GM10266 (cell line): ENCODE measurements at regions not wholly inside any gene's neighbourhood (a gene's known extent, or its start where the extent isn't known, plus 50 kb on each side); places are given as distances from the start of the nearest gene placed in this dataset.
"Not testable (repeated sequence)": the region's sequence is repeated elsewhere in the genome, so short reads cannot be mapped to it uniquely, and the experiment has no call there.

Experiments
- DNase-seq: peaks from one replicate; pipeline ENCODE4 v3.0.0; 2012; ENCODE audit errors: extremely low spot score
- CTCF ChIP-seq: IDR thresholded peaks from 2 replicates; pipeline ENCODE4 v1.5.1; 2012; ENCODE audit warnings: mild to moderate bottlenecking, low read depth; ENCODE audit not compliant: control insufficient read depth, insufficient read depth; ENCODE audit errors: missing control alignments

DNA sequence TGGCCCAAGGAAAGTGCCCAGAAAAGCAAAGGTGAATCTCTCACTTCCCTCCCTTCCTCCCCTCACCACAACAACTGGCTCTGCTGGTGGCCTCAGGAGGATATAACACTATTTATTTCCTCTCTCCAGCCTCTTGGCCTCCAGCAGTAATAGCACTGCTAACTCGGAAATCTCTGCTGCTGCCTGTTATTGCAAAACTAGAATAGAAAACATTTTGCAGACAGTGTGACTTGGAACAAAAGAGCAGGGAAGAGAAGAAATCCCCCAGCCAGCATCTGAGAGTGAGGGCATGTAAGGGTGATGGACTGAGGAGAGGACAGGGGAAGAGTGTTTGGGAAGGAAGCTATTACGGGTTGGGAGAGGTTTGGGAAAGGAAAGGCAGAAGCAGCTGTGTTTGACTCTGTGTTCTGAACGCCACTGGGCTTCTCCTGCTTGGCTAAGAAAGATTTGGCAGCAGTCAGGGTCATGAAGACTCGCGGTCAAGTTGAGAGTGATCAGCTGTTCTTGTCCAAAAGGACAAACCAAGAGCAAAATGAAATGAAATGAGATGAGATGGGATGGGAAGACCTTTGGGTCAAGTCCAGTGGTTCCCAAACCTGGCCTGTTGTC is 81.0 kb upstream of the SNX9 start:
- TF ChIP-seq CTCF = no peak
- DNase-seq = no peak

GRCh38 chr6:157744102-157744601 is 78.9 kb upstream of the SNX9 start:
- DNase-seq = no peak
- no peak for TF ChIP-seq CTCF

DNA sequence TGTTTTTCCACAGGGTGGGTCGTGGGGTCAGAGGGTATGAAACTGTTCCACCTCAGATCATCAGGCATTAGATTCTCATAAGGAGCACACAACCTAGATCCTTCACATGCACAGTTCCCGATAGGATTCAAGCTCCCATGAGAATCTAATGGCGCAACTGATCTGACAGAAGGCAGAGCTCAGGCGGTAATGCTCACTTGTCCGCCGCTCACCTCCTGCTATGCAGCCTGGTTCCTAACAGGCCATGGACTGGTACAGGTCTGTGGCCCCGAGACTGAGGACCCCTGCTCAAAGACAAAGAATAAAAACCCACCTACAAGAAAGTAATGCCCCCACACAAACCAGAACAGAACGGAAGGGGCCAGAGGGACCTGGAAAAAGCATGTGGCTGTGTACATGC is 76.1 kb upstream of the SNX9 start:
- DNase-seq = no peak
- TF ChIP-seq CTCF = no peak

- no peak for DNase-seq
- TF ChIP-seq CTCF = no peak
Observed at GRCh38 chr6:157747370-157747769, 75.7 kb upstream of the SNX9 start.

DNA sequence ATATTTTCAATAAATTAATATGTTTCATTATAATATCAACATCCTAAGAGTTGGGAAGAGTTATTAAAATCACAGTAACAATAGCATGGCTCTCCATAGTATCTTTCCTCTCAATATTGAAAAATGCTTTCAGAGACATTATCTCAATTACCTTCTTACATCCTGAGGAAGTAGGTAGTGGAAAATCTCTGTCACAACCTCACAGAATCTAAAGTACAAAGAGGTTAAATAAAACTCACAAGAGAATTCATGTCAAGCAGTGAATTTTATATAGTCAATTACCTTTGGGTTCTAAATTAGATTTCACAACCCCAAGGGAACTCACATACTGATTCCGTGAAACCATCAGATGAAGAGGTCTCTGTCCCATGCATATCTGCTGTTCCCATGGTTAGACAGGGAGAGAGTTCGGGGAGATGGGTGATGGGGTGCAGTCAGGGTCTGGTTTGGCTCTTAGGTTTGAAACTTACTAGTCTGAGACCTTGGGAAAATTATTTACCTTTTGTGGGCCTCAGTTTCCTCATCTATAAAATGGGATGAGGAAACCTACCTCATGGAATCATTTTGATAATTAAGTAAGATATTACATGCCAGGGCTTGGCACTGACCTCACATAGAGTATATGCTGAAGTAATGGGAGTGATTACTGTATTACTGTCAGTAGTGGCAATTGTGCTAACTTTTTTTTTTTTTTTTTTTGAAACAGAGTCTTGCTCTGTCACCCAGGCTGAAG is 74.0 kb upstream of the SNX9 start:
- TF ChIP-seq CTCF = no peak
- no peak for DNase-seq

GRCh38 chr6:157750973-157751372 is 72.1 kb upstream of the SNX9 start:
- not testable (repeated sequence) for DNase-seq

- DNase-seq = no peak
Observed at GRCh38 chr6:157751547-157752200, 71.4 kb upstream of the SNX9 start.

DNA sequence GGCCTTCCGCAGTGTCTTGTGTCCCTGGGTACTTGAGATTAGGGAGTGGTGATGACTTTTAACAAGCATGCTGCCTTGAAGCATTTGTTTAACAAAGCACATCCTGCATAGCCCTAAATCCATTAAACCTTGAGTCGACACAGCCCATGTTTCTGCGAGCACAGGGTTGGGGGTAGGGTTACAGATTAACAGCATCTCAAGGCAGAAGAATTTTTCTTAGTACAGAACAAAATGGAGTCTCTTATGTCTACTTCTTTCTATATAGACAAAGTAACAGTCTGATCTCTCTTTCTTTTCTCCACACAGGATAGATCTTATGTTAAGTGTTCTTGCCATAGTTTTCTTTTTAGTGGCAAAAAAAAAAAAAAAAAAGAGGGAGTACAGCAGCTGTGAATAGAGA is 70.2 kb upstream of the SNX9 start:
- DNase-seq = not testable (repeated sequence)

More at GRCh38 chr6:157751547-157752200, 71.4 kb upstream of the SNX9 start:
- no peak for TF ChIP-seq CTCF
